Middle frontal gyrus (tissue), 1 donor: ENCODE measurements at regions not wholly inside any gene's neighbourhood (a gene's known extent, or its start where the extent isn't known, plus 50 kb on each side); places are given as distances from the start of the nearest gene placed in this dataset.
"Not testable (repeated sequence)": the region's sequence is repeated elsewhere in the genome, so short reads cannot be mapped to it uniquely, and the experiment has no call there.

Experiments
- DNase-seq: peaks from one replicate; pipeline ENCODE4 v3.0.0-alpha.2; 2015; ENCODE audit warnings: low spot score; ENCODE audit errors: extremely low spot score

DNA sequence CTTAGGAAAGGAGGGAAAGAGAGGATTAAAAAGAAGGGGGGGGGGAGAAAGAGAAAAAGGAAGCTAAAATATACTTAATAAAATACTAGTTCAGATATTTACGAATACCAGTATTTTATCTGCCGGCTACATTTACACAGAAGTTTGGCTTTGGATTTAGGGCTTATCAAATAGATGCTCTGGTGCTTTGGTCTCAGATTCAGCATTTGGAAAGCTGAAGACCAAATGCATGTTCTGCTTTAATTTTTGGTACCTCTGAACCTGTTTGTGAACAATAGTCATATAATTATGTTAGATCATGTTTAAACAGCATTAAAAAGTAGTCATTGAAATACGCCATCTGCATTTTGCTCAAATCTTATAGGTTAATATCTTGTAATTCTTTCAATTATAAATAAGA lies 786.0 kb upstream of the CITED2 start:
- no peak for DNase-seq

- no peak for DNase-seq
Observed at GRCh38 chr6:140156131-140156530, 781.7 kb upstream of the CITED2 start.

DNA sequence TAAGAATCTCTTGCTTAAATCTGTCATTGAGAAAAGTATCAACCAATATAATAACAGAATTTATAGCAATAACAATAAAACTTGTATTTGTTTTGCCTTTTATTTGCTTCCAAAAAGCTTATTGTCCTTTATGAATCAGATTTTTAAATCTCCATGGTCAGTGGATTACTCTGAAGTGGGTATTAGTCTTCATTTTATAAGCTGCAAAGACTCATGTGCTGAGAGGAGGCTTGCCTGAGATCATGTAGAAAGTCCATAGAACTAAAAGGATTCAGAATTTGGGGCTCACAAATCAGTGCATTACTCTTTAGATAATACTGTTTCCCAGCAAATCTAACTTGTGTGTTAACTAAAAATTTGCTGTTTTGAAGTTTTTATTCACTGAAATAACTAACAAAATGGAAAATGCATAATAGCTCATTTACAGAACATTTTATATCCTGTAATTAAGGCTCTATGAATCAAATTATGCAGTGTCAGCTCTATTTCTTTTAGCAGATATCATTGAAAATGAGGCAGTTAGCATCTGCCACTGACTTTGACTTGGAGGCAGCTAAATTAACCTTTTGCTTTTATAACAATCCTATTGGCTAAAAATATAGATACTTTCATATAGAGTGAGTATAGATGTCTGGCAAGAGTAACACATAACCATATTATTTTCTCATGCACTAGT lies 781.1 kb upstream of the CITED2 start:
- no peak for DNase-seq

DNA sequence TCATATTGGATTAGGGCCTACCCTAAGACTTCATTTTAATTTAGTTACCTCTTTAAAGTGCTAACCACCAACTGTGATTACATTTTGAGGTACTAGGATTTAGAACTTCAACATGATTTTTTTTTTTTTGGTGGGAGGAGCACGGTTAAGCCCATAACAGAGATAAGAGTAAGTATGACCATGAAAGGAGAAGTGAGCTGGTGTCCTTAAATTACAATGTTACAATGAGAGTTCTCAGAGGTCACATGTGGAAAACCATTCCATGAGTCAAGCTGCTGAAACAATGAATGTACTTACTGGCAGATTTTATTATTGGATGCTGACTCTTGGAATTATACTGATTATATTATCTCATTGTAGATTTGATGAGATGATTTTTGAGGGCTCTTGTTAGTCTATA lies 779.3 kb upstream of the CITED2 start:
- no peak for DNase-seq

DNA sequence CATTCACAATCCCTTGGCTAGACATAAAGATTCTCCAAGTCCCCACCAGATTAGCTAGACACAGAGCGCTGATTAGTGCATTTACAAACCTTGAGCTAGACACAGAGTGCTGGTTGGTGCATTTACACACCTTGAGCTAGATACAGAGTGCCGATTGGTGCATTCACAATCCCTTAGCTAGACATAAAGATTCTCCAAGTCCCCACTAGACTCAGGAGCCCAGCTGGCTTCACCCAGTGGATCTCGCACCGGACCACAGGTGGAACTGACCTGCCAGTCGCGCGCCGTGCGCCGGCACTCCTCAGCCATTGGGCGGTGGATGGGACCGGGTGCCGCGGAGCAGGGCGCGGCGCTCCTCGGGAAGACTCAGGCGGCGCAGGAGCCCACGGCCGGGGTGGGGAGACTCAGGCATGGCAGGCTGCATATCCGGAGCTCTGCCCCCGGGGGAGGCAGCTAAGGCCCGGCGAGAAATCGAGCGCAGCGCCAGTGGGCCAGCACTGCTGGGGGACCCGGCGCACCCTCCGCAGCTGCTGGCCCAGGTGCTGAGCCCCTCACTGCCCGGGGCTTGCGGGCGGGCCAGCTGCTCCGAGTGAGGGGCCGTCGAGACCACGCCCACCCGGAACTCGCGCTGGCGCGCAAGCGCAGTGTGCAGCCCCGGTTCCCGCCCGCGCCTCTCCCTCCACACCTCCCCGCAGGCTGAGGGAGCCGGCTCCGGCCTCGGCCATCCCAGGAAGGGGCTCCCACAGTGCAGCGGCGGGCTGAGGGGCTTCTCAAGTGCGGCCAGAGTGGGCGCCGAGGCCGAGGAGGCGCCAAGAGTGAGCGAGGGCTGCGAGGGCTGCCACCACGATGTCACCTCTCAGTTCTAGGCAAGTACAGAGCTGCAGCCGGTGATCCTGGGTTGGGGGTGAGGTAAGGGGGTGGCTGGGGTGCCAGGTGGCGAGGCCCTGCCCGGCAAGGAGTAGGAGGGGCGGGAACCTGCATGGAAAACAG lies 773.7 kb upstream of the CITED2 start:
- not testable (repeated sequence) for DNase-seq

GRCh38 chr6:140140891-140141290 lies 766.4 kb upstream of the CITED2 start:
- no peak for DNase-seq

DNA sequence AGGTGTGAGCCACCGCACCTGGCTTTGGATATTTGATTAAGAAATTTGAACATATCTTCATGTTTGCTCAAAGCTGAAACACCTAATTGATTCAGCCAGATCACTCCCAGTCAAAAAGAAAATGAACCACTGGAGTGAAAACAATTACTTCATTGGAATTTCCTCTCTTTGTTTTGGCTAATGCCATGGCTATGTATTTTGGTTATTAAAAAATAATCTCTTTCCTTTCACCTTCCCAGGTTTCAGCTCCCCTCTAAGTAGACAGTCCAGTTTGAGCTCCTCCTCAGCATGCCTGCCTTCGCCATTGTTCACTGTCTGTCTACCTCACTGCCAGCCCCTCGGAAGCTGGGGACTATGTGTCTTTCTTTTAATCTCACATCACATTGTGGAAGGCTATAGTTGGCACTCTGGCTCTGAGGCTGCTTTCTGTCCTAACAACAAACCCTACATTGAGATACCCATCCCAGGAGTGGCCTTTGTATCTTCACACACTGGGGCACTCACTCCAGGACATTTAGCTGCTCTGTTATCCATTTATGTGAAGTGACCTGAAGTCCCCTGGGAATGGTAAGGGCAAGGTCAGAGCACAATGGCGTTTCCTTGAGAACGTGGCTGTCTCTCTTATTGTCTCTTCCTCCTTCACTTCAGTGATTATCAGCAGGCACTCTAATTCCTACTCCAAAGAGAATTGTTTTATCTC lies 764.0 kb upstream of the CITED2 start:
- DNase-seq, result no peak

- DNase-seq, result no peak
Observed at GRCh38 chr6:140134224-140134623, 759.8 kb upstream of the CITED2 start.

DNA sequence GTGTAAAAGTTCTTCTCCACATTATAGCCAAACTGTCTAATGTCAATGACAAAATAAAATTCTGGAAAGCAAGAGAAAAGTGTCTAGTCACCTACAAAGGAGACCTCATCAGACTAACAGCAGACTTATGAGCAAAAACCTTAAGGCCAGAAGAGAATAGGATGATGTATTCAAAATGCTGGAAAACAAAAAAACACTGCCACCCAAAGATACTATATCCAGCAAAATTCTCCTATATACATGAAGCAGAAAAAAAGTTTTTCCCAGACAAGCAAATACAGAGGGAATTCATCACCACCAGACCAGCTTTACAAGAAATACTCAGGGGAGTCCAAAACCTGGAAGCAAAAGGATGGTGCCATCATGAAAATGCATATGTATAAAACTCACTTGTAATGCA lies 755.6 kb upstream of the CITED2 start:
- DNase-seq, result no peak

GRCh38 chr6:140124498-140124897 lies 750.0 kb upstream of the CITED2 start:
- DNase-seq, result no peak

GRCh38 chr6:140108167-140108566 lies 733.7 kb upstream of the CITED2 start:
- no peak for DNase-seq

- no peak for DNase-seq
Observed at GRCh38 chr6:140107216-140107615, 732.8 kb upstream of the CITED2 start.

- DNase-seq, result no peak
Observed at GRCh38 chr6:140105857-140106256, 731.4 kb upstream of the CITED2 start.

DNA sequence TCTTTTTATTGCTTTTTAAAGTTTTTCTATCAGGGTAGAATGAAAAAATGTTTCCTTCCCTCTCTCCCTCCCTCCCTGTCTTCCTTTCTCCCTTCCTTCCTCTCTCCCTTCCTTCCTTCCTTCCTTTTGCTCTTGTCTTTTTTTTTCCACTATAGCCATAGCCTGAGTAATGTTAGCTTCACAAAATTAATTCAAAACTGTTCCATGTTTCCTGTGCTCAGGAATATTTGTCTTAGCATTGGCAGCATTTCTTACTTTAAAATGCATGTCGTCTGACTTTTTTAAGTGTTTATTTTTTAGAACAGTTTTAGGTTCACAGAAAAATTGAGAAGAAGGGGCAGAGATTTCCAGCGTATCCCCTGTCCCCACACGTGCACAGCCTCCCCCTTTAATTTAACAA lies 730.8 kb upstream of the CITED2 start:
- DNase-seq, result no peak

- DNase-seq, result no peak
Observed at GRCh38 chr6:140101818-140102217, 727.4 kb upstream of the CITED2 start.

GRCh38 chr6:140101367-140101766 lies 726.9 kb upstream of the CITED2 start:
- DNase-seq, result no peak

DNA sequence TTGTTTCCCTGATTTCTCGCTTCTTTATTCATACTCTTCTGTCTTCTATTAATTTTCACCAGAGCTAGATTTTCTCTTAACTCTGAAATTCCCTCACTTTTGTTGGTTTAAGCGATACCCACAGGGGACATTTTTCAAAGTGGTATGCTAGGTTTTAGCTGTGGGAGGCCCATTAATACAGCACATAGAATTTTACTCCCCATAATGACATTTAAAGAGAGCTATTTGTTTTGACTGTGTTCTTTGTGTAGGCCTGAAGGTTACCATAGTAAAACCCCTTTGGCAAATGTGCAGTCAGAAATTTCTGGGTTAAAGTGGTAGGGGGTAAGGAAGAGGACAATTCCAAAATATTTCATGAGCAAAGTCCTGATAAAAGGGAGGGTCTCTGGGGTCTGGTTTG lies 721.1 kb upstream of the CITED2 start:
- no peak for DNase-seq

- DNase-seq, result no peak
Observed at GRCh38 chr6:140091895-140092294, 717.4 kb upstream of the CITED2 start.

- no peak for DNase-seq
Observed at GRCh38 chr6:140090871-140091270, 716.4 kb upstream of the CITED2 start.

- DNase-seq, result no peak
Observed at GRCh38 chr6:140083375-140083774, 708.9 kb upstream of the CITED2 start.

- no peak for DNase-seq
Observed at GRCh38 chr6:140082867-140083297, 708.4 kb upstream of the CITED2 start.

DNA sequence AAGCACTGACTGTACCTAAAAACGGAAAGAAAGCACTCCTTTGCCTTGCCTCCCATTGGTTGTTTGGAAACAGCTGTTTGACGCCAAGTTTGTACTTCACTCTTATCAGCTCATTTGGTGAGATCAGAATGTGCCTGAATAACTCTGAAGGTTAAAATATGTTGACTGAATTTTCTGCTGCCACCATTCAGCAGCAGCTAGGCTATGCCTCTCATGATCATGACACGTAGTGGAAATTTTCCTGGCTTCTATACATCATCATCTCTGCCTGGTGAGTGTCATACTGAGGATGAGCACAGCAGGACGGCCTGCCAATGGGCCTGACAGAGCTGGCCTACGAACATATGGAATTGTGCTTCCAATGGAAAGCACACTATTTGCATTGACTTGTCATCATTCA lies 704.9 kb upstream of the CITED2 start:
- DNase-seq, result no peak
